ENCODE measurements at regions not wholly inside any gene's neighbourhood (a gene's known extent, or its start where the extent isn't known, plus 50 kb on each side); places are given as distances from the start of the nearest gene placed in this dataset.
"Not testable (repeated sequence)": the region's sequence is repeated elsewhere in the genome, so short reads cannot be mapped to it uniquely, and the experiment has no call there.

- not testable (repeated sequence) for TF ChIP-seq CTCF (conservative IDR thresholded peaks at IDR 0.05; ENCODE audit: low read depth, low read length); SMC3 (IDR thresholded peaks at IDR 0.05; ENCODE audit: low read depth, low read length); RCOR1 (IDR thresholded peaks at IDR 0.05; ENCODE audit: insufficient replicate concordance, low read length); MXI1 (IDR thresholded peaks at IDR 0.05; ENCODE audit: borderline replicate concordance, low read depth, low read length); BHLHE40 (IDR thresholded peaks at IDR 0.05; ENCODE audit: low read depth, low read length); POLR2A (IDR thresholded peaks at IDR 0.05; ENCODE audit: low read depth, low read length); RFX5 (IDR thresholded peaks at IDR 0.05; ENCODE audit: low read depth, low read length); CEBPB (IDR thresholded peaks at IDR 0.05; ENCODE audit: low read depth, low read length)
Observed at GRCh38 chr1:146770998-146771397, 167.1 kb upstream of the NBPF12 start.
